ENCODE measurements at regions not wholly inside any gene's neighbourhood (a gene's known extent, or its start where the extent isn't known, plus 50 kb on each side); places are given as distances from the start of the nearest gene placed in this dataset.

- Histone ChIP-seq H3K27ac (no peak overlapping the region), H3K27me3 (no peaks in the 10 kb centered on the region), H3K9me3 (no peaks in the 10 kb centered on the region), H3K4me3 (no peak overlapping the region), H3K36me3 (no peaks in the 10 kb centered on the region), H3K4me1 (no peaks in the 10 kb centered on the region)
- TF ChIP-seq CTCF (IDR thresholded peaks at IDR 0.05) = no peak
- DNase-seq (no peak), ATAC-seq (no peak)
- intact Hi-C loops (cut with DNase I) = no loop called here
Observed at GRCh38 chr2:18487106-18487913, 73.1 kb downstream of the RDH14 start.

- DNase-seq (no peak), ATAC-seq (no peak)
- Histone ChIP-seq H3K27me3 (no peaks in the 10 kb centered on the region), H3K27ac (no peak overlapping the region), H3K9me3 (no peaks in the 10 kb centered on the region), H3K4me1 (no peaks in the 10 kb centered on the region), H3K4me3 (no peak overlapping the region), H3K36me3 (no peaks in the 10 kb centered on the region)
- intact Hi-C loops (cut with DNase I) = no loop called here
- TF ChIP-seq CTCF (IDR thresholded peaks at IDR 0.05) = no peak
Observed at GRCh38 chr2:18484625-18485024, 75.8 kb downstream of the RDH14 start.

- DNase-seq = no peak
- no peak for TF ChIP-seq CTCF (IDR thresholded peaks at IDR 0.05)
- no peak for ATAC-seq
- intact Hi-C loops (cut with DNase I) = no loop called here
- no peaks in the 10 kb centered on the region for H3K27me3 ChIP-seq
- no peaks in the 10 kb centered on the region for H3K4me1 ChIP-seq
- no peaks in the 10 kb centered on the region for H3K9me3 ChIP-seq
- no peak overlapping the region for H3K4me3 ChIP-seq
- no peaks in the 10 kb centered on the region for H3K36me3 ChIP-seq
- H3K27ac ChIP-seq = no peak overlapping the region
Observed at GRCh38 chr2:18483896-18484295, 76.6 kb downstream of the RDH14 start.

- Histone ChIP-seq H3K36me3 (no peaks in the 10 kb centered on the region), H3K27me3 (no peaks in the 10 kb centered on the region), H3K4me1 (no peaks in the 10 kb centered on the region), H3K9me3 (no peaks in the 10 kb centered on the region), H3K27ac (no peak overlapping the region), H3K4me3 (no peak overlapping the region)
- DNase-seq = no peak
- ATAC-seq = no peak
- intact Hi-C loops (cut with DNase I) = no loop called here
- no peak for TF ChIP-seq CTCF (IDR thresholded peaks at IDR 0.05)
Observed at GRCh38 chr2:18482666-18483065, 77.8 kb downstream of the RDH14 start.

- TF ChIP-seq CTCF (IDR thresholded peaks at IDR 0.05) = no peak
- intact Hi-C loops (cut with DNase I) = no loop called here
Observed at GRCh38 chr2:18479947-18480369, 80.5 kb downstream of the RDH14 start.

More at GRCh38 chr2:18479947-18480369, 80.5 kb downstream of the RDH14 start:
- DNase-seq = no peak
- no peaks in the 10 kb centered on the region for H3K36me3 ChIP-seq
- no peaks in the 10 kb centered on the region for H3K9me3 ChIP-seq
- no peak overlapping the region for H3K27ac ChIP-seq
- H3K4me3 ChIP-seq = no peak overlapping the region
- no peaks in the 10 kb centered on the region for H3K27me3 ChIP-seq
- no peaks in the 10 kb centered on the region for H3K4me1 ChIP-seq
- ATAC-seq = peak; percentile 45
